DOHH2 (cell line): ENCODE measurements at regions not wholly inside any gene's neighbourhood (a gene's known extent, or its start where the extent isn't known, plus 50 kb on each side); places are given as distances from the start of the nearest gene placed in this dataset.

ENCODE experiments used
- CTCF ChIP-seq: fragments of 200-600 bp; sonication (generic); IDR thresholded peaks from one replicate; pipeline ENCODE4 v1.5.1; 2014; ENCODE audit warnings: antibody characterized with exemption, mild to moderate bottlenecking, low read depth, low read length; ENCODE audit not compliant: poor library complexity, severe bottlenecking
- EZH2phosphoT487 ChIP-seq: fragments of 200-600 bp; sonication (generic); IDR thresholded peaks from 2 replicates; pipeline ENCODE4 v1.6.1; 2017; ENCODE audit warnings: borderline replicate concordance, mild to moderate bottlenecking, antibody characterized with exemption, low read length, moderate library complexity, mixed read lengths

GRCh38 chr4:159434114-159434870 lies 331.4 kb downstream of the RAPGEF2 start:
- no peak for TF ChIP-seq CTCF
- no peak for TF ChIP-seq EZH2phosphoT487
